ENCODE measurements at regions not wholly inside any gene's neighbourhood (a gene's known extent, or its start where the extent isn't known, plus 50 kb on each side); places are given as distances from the start of the nearest gene placed in this dataset.

DNA sequence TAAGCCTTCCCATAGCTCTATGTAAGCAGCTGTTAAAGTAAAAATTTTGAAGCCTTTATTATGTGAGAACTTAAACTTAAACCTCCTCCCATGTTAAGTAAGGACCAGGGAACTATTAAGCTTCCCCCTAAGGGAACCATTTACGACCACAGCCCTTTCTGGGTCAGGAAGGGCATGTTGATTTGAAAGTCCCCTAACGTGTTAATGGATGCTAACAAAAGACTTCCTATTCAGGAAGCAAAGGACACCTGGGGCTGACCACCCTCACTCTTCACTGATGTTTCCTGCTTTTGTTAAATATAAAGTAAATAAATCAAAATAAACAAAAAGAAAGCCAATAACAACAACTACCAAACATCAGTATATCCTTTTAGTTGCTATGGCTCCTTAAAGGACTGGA, 170.6 kb upstream of the RFX3 start:
- TF ChIP-seq, protein P1, sequence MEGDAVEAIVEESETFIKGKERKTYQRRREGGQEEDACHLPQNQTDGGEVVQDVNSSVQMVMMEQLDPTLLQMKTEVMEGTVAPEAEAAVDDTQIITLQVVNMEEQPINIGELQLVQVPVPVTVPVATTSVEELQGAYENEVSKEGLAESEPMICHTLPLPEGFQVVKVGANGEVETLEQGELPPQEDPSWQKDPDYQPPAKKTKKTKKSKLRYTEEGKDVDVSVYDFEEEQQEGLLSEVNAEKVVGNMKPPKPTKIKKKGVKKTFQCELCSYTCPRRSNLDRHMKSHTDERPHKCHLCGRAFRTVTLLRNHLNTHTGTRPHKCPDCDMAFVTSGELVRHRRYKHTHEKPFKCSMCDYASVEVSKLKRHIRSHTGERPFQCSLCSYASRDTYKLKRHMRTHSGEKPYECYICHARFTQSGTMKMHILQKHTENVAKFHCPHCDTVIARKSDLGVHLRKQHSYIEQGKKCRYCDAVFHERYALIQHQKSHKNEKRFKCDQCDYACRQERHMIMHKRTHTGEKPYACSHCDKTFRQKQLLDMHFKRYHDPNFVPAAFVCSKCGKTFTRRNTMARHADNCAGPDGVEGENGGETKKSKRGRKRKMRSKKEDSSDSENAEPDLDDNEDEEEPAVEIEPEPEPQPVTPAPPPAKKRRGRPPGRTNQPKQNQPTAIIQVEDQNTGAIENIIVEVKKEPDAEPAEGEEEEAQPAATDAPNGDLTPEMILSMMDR (conservative IDR thresholded peaks at IDR 0.05 in 1 of 2, IDR thresholded peaks at IDR 0.05 in 1 of 2; ENCODE audit: extremely low read depth in 1 of 2, insufficient read depth in 1 of 2, low read depth in 1 of 2, low read length in 2 of 2): no peak
- no peak for TF ChIP-seq EZH2 (IDR thresholded peaks at IDR 0.05; ENCODE audit: borderline replicate concordance, low read length)

Data from mammary epithelial cell (primary cell).